Left cardiac atrium (tissue), 4 donors: ENCODE measurements at regions not wholly inside any gene's neighbourhood (a gene's known extent, or its start where the extent isn't known, plus 50 kb on each side); places are given as distances from the start of the nearest gene placed in this dataset.
"Not testable (repeated sequence)": the region's sequence is repeated elsewhere in the genome, so short reads cannot be mapped to it uniquely, and the experiment has no call there.

ENCODE experiments used
- ATAC-seq, 2 donors: fragments of 200-7000 bp; cut with Tn5 transposase; one replicate each; pipeline ENCODE4 v1.9.1; 2020; ENCODE audit warnings: mild to moderate bottlenecking in 2 of 2, moderate library complexity in 2 of 2
- DNase-seq: peaks from one replicate; pipeline ENCODE4 v3.0.0-alpha.2; 2020
- intact Hi-C, 2 donors: fragments of 100-400 bp; cut with DNase I; formaldehyde crosslinking; loops; one replicate each; pipeline versions ENCODE4 v1.14.1 to v1.15.1; 2022 to 2023
- donor health status: DM: no; HTN: yes; CAD: no.
- donor health status: DM: no; HTN: yes; CAD: no; lungs with severe emphysema.
- donor health status: DM: yes; HTN: yes; CAD: no.
- donor health status: Dilated cardiomyopathy.

GRCh38 chr1:87398641-87399040, 70.0 kb downstream of the LMO4 start:
- DNase-seq (peak; percentile 20), ATAC-seq (peak in 1 of 2 donors; percentile 73)
- intact Hi-C loops, result no loop called here

DNA sequence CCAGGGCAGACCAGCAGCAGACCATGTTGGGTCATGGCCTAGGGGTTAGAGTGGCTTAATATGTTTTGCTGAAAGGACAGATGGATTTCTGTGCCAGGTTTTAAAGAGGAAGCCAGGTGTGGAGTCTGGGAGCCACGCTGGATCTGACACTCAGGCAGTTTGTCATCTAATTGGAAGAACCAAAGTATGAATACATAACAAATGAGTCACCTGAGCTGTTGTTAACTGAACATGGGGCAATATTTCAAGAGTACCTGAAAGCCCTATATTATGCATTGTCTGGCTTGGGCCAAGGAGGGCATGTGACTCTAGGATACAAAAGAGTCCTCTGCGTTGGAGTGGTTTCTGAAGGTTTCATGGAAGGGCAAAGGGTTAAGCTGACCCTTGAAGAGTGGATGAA, 70.6 kb downstream of the LMO4 start:
- ATAC-seq, result no peak
- DNase-seq, result no peak
- intact Hi-C loops, result no loop called here

GRCh38 chr1:87399701-87400100, 71.0 kb downstream of the LMO4 start:
- ATAC-seq, result no peak
- intact Hi-C loops, result no loop called here
- DNase-seq, result no peak

GRCh38 chr1:87400813-87401212, 72.1 kb downstream of the LMO4 start:
- intact Hi-C loops, result no loop called here
- DNase-seq (no peak), ATAC-seq (no peak)

DNA sequence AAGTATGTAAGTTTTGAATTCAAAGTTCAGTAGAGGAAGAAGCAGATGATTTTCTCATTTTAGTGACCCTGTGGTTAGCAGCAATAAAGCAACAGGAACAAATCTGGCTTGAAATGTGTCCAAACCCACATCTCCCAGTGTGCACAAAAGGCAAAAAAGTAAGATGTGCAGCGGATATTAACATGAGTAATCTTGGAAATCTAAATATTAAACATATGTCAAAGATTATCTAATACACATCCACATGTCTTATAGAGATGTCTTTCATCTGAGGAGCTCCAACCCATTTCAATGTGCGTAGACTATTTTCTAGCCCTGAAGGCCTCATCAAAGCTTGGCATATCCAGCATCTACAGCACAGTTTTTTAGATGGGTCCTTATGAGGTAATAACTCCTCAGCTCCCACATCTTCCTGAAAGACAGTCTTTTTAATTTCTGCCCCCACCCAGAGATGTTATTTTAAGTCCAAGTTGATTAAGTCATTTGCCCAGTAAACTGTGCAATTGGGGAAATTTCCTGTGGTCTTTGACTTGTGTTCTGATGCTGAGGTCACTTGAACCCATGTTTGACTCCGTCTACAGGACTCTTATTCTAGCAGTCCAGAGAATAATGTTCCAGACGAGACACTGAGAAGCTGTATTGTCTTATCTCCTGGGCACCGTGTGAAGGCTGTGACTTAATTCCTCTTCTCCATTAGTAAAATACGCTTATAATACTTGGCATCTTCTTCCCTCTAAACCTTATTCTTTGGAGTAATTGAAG, 73.7 kb downstream of the LMO4 start:
- ATAC-seq, result peak; percentile 7 to 73
- no peak for DNase-seq
- intact Hi-C loops, result no loop called here

DNA sequence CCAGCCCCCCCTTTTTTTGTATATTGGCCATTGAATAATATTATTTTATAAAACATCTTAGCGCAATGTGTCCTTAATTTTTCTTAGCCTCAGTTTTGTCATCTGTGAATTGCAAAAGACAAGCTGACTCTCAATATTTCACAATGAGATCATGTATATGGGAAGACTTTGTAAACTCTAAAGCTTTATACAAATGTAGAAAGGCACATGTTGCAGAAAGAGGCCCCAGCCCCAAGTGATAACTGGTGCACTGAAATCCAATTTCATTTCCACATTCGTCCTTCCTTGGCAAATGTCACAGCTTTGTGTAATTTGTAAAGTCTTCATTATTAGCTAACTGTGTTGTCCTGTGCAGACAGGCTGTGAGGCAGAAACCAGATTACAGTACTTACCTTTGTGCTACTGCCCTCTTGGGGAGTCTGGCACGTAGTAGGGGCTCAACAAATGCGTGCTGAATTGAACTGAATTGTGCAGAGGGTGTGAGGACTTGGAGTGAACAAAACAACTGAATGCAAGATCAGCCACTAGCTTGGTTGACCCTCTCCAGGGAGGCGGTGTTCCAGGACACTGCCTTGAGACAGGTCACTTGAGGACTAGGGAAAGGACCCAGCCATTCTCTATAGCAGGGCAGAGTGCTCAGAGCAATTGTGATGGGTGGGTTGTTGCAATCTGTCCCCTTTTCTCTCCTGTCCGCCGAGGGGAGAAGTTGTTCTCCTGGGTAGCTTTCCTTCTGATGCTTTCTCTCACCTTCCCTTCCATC, 74.6 kb downstream of the LMO4 start:
- no peak for DNase-seq
- intact Hi-C loops, result no loop called here
- peak; percentile 14 to 56 for ATAC-seq

- DNase-seq (no peak), ATAC-seq (no peak)
- intact Hi-C loops, result no loop called here
Measured at GRCh38 chr1:87404296-87404695, 75.6 kb downstream of the LMO4 start.

DNA sequence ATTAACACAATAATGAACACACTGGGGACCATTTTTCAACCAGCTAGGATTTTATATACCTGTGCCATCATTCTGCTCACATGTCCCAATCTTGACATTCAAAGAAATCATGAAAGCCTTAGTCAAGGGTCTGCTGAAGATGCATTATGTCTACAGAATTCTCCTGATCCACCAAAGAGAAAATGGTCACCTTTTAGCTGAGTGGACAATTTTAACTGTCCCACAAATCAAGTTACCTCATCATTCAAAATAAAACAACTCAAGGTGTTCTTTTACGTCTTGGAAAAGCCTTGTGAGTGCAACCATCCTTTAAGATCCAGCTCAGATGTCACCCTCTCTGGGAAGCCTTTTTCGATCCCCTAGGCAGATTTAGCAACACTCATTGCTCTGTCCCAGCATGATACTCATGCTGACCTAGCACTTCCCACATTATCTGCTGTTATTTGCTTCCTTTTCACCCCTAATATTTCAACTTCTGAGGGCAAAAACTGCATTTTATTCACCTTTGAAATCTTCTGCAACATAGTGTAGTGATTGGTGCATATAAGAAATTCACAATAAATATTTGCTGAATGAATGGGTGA, 80.1 kb downstream of the LMO4 start:
- intact Hi-C loops, result no loop called here
- DNase-seq, result no peak
- ATAC-seq, result no peak

GRCh38 chr1:87410776-87411480, 82.2 kb downstream of the LMO4 start:
- DNase-seq (peak; percentile 24), ATAC-seq (no peak)
- intact Hi-C loops, result no loop called here

GRCh38 chr1:87413846-87414245, 85.2 kb downstream of the LMO4 start:
- ATAC-seq, intact Hi-C loops, DNase-seq: not testable (repeated sequence)

GRCh38 chr1:87418048-87418447, 89.4 kb downstream of the LMO4 start:
- intact Hi-C loops, result no loop called here
- ATAC-seq (no peak), DNase-seq (no peak)

DNA sequence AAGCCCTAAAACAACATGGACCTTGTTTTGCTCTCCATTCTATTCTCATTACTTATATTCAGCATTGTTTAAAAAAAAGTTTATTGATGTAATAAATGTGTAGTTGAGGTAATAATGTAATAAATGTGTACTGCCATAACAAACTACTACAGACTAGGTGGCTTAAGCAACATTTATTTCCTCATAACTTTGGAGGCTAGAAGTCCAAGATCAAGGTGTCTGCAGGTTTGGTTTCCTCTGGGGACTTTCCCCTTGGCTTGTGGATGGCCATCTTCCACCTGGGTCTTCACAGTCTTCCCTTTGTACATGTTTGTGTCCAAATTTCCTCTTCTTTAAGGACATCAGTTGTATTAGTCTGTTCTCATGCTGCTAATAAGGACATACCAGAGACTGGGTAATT, 93.1 kb downstream of the LMO4 start:
- intact Hi-C loops, result no loop called here
- ATAC-seq (no peak), DNase-seq (no peak)

- DNase-seq, result no peak
- intact Hi-C loops, result no loop called here
- no peak for ATAC-seq
Measured at GRCh38 chr1:87424541-87424940, 95.9 kb downstream of the LMO4 start.

DNA sequence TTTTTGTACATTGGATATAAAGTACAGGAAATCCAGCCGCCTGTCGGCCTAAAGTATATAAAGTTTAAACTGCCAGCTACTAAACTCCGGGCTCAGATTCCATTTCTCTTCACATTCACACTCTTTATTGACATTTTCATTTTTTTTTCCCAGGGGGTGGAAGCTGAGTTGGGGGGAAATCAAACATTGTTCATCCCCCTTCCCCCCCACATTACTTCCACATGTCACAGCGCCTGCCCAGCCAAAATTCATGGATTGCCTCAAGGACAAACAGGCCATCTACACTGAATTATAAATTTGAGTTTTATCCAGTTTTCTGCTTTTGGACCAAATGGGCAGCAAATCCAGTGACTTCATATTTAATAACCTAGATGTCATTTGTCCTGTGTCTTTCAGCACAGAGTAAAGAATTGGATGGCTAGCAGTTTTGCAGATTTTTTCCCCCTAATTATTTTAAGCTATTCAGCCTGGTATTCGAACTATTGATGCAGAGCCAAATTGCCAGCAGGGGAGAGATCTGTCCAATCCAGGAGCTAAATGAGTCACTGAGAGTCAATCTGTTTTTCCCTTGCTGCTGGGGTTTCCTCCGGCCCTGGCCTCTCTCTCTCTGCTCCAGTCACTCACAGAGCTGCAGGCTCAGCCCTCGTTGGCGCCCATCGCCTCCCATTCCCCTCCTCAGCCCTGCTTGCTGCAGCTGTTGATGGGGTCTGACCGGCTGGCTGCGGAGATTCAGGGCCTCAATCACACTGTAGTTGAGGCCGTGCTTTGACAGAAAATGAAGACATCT, 98.0 kb downstream of the LMO4 start:
- ATAC-seq (peak; percentile 47 to 88), DNase-seq (no peak)
- intact Hi-C loops, result no loop called here

- no peak for DNase-seq
- intact Hi-C loops, result no loop called here
- no peak for ATAC-seq
Measured at GRCh38 chr1:87428367-87428766, 99.7 kb downstream of the LMO4 start.

GRCh38 chr1:87428883-87429282, 100.2 kb downstream of the LMO4 start:
- no peak for ATAC-seq
- intact Hi-C loops, result no loop called here
- DNase-seq, result no peak

- DNase-seq (no peak), ATAC-seq (no peak)
- intact Hi-C loops, result no loop called here
Measured at GRCh38 chr1:87432685-87433084, 104.0 kb downstream of the LMO4 start.

DNA sequence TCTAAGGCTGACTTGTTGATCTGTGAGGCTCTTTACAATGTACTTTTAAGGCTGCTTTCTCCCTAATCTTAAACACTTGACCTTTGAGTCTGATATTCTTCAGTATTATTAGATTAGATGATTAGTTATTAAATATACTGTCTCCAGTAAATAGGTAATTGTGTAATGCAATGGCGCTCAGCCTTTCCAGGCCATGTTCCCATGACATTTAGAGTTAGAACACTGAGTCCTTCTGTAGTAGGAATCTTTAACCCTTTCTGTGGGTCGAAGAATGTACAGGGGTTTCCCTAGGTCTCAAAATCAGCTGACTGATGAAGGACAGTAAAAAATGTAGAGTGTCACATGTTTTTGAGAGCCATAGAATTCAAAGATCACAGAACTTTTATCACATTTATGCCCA, 104.4 kb downstream of the LMO4 start:
- intact Hi-C loops, ATAC-seq, DNase-seq: not testable (repeated sequence)

DNA sequence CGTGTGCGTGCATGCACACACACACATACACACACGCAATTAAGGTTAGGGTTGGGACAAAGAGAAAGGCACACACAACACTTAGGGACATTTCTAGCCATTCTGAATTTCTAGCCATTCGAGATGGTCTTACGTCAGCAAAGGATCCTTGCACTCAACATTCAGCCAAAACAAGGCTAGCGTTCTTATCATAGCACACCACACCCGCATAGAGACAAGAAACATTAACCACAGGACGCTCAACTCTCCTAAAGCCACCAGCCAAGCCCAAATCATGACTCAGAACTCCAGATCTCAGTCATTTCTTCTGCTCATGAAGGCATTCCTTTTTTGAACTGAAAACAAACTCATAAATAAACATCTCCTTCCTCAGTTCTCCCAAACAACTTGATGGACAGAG, 106.8 kb downstream of the LMO4 start:
- intact Hi-C loops, result no loop called here
- ATAC-seq (peak; percentile 64 to 88), DNase-seq (peak; percentile 27)
